GM23338 (cell line): ENCODE measurements at regions not wholly inside any gene's neighbourhood (a gene's known extent, or its start where the extent isn't known, plus 50 kb on each side); places are given as distances from the start of the nearest gene placed in this dataset.

ENCODE experiments used
- ATAC-seq: fragments of 200-7000 bp; cut with Tn5 transposase; 3 replicates; pipeline ENCODE4 v1.9.1; 2020
- DNase-seq: peaks from one replicate; pipeline ENCODE4 v3.0.0-alpha.2; 2015; ENCODE audit warnings: low spot score
- H2AFZ ChIP-seq: fragments of 200-600 bp; sonication (generic); 2 replicates; pipeline ENCODE4 v1.8.0; 2016; ENCODE audit warnings: antibody characterized with exemption, mild to moderate bottlenecking, moderate library complexity
- H3F3A ChIP-seq: fragments of 200-600 bp; sonication (generic); replicated peaks from 2 replicates; pipeline ENCODE4 v1.8.0; 2017; ENCODE audit warnings: antibody characterized with exemption, mixed run types, low read depth
- H3K27ac ChIP-seq: fragments of 200-600 bp; sonication (generic); 2 replicates; pipeline ENCODE4 v1.6.1; 2016; ENCODE audit warnings: low read depth
- H3K27me3 ChIP-seq: fragments of 200-600 bp; sonication (generic); 2 replicates; pipeline ENCODE4 v1.8.0; 2016; ENCODE audit warnings: mild to moderate bottlenecking, mixed run types, moderate library complexity; ENCODE audit not compliant: insufficient read depth
- H3K36me3 ChIP-seq: fragments of 200-600 bp; sonication (generic); 2 replicates; pipeline ENCODE4 v1.8.0; 2016; ENCODE audit warnings: mild to moderate bottlenecking; ENCODE audit not compliant: insufficient read depth
- H3K4me1 ChIP-seq: fragments of 200-600 bp; sonication (generic); 2 replicates; pipeline ENCODE4 v1.8.0; 2016; ENCODE audit warnings: mild to moderate bottlenecking, moderate library complexity; ENCODE audit not compliant: insufficient read depth
- H3K4me2 ChIP-seq: fragments of 200-600 bp; sonication (generic); 2 replicates; pipeline ENCODE4 v1.7.1; 2017; ENCODE audit warnings: mixed run types
- H3K4me3 ChIP-seq: fragments of 200-600 bp; sonication (generic); 2 replicates; pipeline ENCODE4 v1.6.1; 2016; ENCODE audit warnings: mixed run types
- H3K79me2 ChIP-seq: fragments of 200-600 bp; sonication (generic); replicated peaks from 2 replicates; pipeline ENCODE4 v1.8.0; 2017; ENCODE audit warnings: mild to moderate bottlenecking; ENCODE audit not compliant: insufficient read depth
- H3K9me2 ChIP-seq: fragments of 200-600 bp; sonication (generic); 2 replicates; pipeline ENCODE4 v1.8.0; 2017; ENCODE audit not compliant: insufficient read depth
- H4K20me1 ChIP-seq: fragments of 200-600 bp; sonication (generic); replicated peaks from 2 replicates; pipeline ENCODE4 v1.8.0; 2017; ENCODE audit warnings: mild to moderate bottlenecking; ENCODE audit not compliant: insufficient read depth
- H3K27ac Mint-ChIP-seq: 2 replicates; pipeline ENCODE4 v1.8.0; 2020; ENCODE audit warnings: inconsistent platforms, mild to moderate bottlenecking, moderate library complexity, mixed read lengths
- H3K27me3 Mint-ChIP-seq: 3 replicates; pipeline ENCODE4 v1.8.0; 2022; ENCODE audit warnings: low read depth, mild to moderate bottlenecking, moderate library complexity, mixed read lengths, inconsistent platforms; ENCODE audit not compliant: insufficient read depth, poor library complexity
- H3K36me3 Mint-ChIP-seq: 3 replicates; pipeline ENCODE4 v1.8.0; 2021; ENCODE audit warnings: low read depth, mild to moderate bottlenecking, inconsistent platforms, moderate library complexity, mixed read lengths
- H3K4me1 Mint-ChIP-seq: 3 replicates; pipeline ENCODE4 v1.8.0; 2020; ENCODE audit warnings: mild to moderate bottlenecking, inconsistent platforms, mixed read lengths
- H3K4me3 Mint-ChIP-seq: 3 replicates; pipeline ENCODE4 v1.8.0; 2021; ENCODE audit warnings: moderate library complexity, mild to moderate bottlenecking, inconsistent platforms, mixed read lengths
- H3K9me3 Mint-ChIP-seq: 3 replicates; pipeline ENCODE4 v1.8.0; 2020; ENCODE audit warnings: moderate library complexity, mild to moderate bottlenecking, inconsistent platforms, mixed read lengths
- CREB1 ChIP-seq: fragments of 250-450 bp; sonication (Bioruptor Pico); IDR thresholded peaks from 2 replicates; pipeline ENCODE4 v1.5.0; 2020; ENCODE audit warnings: low read depth, mild to moderate bottlenecking, moderate library complexity
- EZH2 ChIP-seq: fragments of 200-600 bp; sonication (generic); IDR thresholded peaks from one replicate; pipeline ENCODE4 v1.8.0; 2017; ENCODE audit warnings: antibody characterized with exemption, mild to moderate bottlenecking, low read depth; ENCODE audit not compliant: unreplicated experiment
- EZH2phosphoT487 ChIP-seq: fragments of 200-600 bp; sonication (generic); IDR thresholded peaks from one replicate; pipeline ENCODE4 v1.8.1; 2018; ENCODE audit warnings: antibody characterized with exemption; ENCODE audit not compliant: unreplicated experiment
- JUNB ChIP-seq: IDR thresholded peaks from one replicate; pipeline ENCODE4 v1.6.1; 2016; ENCODE audit warnings: antibody characterized with exemption; ENCODE audit not compliant: unreplicated experiment
- NANOG ChIP-seq: IDR thresholded peaks from 2 replicates; pipeline ENCODE4 v1.6.1; 2016; ENCODE audit warnings: antibody characterized with exemption, borderline replicate concordance
- ZNF114 ChIP-seq: fragments of 250-450 bp; sonication (Bioruptor Pico); IDR thresholded peaks from 2 replicates; pipeline ENCODE4 v1.5.0; 2020; ENCODE audit warnings: mild to moderate bottlenecking, moderate library complexity
- TF ChIP-seq, protein P1 (sequence below): IDR thresholded peaks from one replicate; pipeline ENCODE4 v1.6.1; 2018; ENCODE audit warnings: antibody characterized with exemption; ENCODE audit not compliant: unreplicated experiment
- TF ChIP-seq, protein P2 (sequence below): IDR thresholded peaks from 2 replicates; pipeline ENCODE4 v1.6.1; 2016; ENCODE audit warnings: antibody characterized with exemption
- TF ChIP-seq, protein P3 (sequence below), 2 experiments: fragments of 200-600 bp in 1 of 2; sonication (generic) in 1 of 2; conservative IDR thresholded peaks; 2 replicates each; pipeline versions ENCODE4 v1.5.1 to v1.6.1; 2016 to 2017; ENCODE audit warnings: antibody characterized with exemption in 2 of 2, low read depth in 2 of 2, mild to moderate bottlenecking in 2 of 2, moderate library complexity in 1 of 2

DNA sequence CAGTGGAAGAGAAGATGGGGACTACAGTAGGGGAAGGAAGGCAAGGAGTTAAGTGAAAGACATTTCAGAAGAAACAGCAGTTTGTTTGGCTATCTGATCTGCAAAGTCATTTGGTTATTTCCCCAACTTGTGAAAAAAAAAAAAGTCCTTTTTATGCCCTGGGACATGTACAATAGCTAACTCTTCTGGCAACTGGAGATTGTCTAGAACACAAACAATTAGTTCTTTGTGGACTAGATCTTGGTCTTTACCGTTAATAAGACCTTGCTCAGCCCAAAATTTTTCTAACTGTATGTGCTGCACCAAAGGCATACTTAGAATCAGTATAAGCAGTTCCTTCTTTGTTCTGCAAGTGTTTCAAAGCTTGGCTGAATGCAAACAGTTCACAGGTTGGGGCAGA is 103.5 kb upstream of the NECTIN3 start:
- Histone ChIP-seq H3K4me3 (no peak overlapping the region), H3K27ac (no peak overlapping the region)
- no peak overlapping the region for H3K4me3 Mint-ChIP-seq

DNA sequence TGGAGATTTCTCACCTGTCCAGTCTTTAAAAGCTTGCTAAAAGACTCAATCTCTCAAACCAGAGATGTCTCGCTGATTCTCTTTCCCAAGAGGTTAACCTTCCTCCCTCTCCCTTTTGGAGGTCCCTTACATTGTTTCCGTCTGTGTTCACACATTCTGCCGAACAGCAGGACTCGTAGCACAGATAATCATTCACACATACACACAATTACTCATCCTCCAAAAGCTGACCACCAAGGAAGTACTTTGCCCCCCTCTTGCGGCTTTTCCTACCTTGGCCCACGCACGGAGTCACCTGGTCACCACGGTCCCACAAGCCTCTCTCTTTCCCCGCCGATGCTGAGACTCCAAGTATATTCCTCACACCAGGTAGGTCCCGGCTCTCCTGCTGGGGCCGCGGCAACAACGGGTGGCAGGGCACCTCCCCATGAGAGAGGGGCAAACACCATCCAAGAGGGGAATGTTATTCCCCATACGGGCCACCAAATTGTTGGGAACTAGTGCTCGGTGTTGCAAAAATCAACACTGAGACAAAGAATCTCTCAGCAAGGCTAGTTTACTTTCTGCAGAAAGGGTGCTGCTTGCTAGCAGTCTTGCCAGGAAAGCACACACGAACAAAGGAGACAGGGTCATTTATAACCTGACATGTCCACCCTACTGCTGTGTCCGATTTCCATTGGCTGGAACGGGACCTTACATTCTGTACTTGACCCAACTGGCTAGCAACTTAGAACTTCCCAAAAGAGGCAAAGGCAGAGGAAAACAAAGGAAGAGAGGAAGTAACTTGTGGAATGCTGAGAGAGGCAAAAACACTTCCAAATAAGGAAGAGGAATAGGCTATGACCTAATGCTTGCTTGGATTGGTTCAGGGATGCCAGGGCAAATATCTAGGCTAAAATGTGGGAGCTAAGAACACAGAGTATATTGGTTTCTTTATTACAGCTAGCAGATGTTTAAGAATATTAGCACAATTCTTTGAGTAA is 102.1 kb upstream of the NECTIN3 start:
- Histone ChIP-seq H4K20me1 (no peaks in the 10 kb centered on the region), H3K27me3 (no peaks in the 10 kb centered on the region), H3K4me1 (no peaks in the 10 kb centered on the region), H3K79me2 (no peaks in the 10 kb centered on the region), H3K27ac (no peak overlapping the region), H3K9me2 (peaks cover 19% of the 10 kb centered on the region), H3K4me3 (no peak overlapping the region), H3K36me3 (no peaks in the 10 kb centered on the region), H3K4me2 (no peak overlapping the region), H3F3A (no peaks in the 10 kb centered on the region), H2AFZ (no peak overlapping the region)
- DNase-seq = no peak
- peaks cover 3% of the 10 kb centered on the region for H3K27me3 Mint-ChIP-seq
- no peak overlapping the region for H3K27ac Mint-ChIP-seq
- ATAC-seq = no peak
- H3K4me1 Mint-ChIP-seq = no peaks in the 10 kb centered on the region
- no peak for TF ChIP-seq JUNB
- TF ChIP-seq, protein P1, sequence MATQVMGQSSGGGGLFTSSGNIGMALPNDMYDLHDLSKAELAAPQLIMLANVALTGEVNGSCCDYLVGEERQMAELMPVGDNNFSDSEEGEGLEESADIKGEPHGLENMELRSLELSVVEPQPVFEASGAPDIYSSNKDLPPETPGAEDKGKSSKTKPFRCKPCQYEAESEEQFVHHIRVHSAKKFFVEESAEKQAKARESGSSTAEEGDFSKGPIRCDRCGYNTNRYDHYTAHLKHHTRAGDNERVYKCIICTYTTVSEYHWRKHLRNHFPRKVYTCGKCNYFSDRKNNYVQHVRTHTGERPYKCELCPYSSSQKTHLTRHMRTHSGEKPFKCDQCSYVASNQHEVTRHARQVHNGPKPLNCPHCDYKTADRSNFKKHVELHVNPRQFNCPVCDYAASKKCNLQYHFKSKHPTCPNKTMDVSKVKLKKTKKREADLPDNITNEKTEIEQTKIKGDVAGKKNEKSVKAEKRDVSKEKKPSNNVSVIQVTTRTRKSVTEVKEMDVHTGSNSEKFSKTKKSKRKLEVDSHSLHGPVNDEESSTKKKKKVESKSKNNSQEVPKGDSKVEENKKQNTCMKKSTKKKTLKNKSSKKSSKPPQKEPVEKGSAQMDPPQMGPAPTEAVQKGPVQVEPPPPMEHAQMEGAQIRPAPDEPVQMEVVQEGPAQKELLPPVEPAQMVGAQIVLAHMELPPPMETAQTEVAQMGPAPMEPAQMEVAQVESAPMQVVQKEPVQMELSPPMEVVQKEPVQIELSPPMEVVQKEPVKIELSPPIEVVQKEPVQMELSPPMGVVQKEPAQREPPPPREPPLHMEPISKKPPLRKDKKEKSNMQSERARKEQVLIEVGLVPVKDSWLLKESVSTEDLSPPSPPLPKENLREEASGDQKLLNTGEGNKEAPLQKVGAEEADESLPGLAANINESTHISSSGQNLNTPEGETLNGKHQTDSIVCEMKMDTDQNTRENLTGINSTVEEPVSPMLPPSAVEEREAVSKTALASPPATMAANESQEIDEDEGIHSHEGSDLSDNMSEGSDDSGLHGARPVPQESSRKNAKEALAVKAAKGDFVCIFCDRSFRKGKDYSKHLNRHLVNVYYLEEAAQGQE = no peak
- TF ChIP-seq, protein P2, sequence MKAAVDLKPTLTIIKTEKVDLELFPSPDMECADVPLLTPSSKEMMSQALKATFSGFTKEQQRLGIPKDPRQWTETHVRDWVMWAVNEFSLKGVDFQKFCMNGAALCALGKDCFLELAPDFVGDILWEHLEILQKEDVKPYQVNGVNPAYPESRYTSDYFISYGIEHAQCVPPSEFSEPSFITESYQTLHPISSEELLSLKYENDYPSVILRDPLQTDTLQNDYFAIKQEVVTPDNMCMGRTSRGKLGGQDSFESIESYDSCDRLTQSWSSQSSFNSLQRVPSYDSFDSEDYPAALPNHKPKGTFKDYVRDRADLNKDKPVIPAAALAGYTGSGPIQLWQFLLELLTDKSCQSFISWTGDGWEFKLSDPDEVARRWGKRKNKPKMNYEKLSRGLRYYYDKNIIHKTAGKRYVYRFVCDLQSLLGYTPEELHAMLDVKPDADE = no peak
- no peak for TF ChIP-seq NANOG
- TF ChIP-seq, protein P3, sequence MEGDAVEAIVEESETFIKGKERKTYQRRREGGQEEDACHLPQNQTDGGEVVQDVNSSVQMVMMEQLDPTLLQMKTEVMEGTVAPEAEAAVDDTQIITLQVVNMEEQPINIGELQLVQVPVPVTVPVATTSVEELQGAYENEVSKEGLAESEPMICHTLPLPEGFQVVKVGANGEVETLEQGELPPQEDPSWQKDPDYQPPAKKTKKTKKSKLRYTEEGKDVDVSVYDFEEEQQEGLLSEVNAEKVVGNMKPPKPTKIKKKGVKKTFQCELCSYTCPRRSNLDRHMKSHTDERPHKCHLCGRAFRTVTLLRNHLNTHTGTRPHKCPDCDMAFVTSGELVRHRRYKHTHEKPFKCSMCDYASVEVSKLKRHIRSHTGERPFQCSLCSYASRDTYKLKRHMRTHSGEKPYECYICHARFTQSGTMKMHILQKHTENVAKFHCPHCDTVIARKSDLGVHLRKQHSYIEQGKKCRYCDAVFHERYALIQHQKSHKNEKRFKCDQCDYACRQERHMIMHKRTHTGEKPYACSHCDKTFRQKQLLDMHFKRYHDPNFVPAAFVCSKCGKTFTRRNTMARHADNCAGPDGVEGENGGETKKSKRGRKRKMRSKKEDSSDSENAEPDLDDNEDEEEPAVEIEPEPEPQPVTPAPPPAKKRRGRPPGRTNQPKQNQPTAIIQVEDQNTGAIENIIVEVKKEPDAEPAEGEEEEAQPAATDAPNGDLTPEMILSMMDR (conservative IDR thresholded peaks at IDR 0.05; ENCODE audit: low read depth in 2 of 2) = no peak
- TF ChIP-seq CREB1 = no peak
- TF ChIP-seq ZNF114 (CRISPR knock-in tag) = no peak
- H3K4me3 Mint-ChIP-seq = no peak overlapping the region
- peaks cover 52% of the 10 kb centered on the region for H3K36me3 Mint-ChIP-seq
- H3K9me3 Mint-ChIP-seq = peaks cover 50% of the 10 kb centered on the region

More for the DNA sequence above, 103.5 kb upstream of the NECTIN3 start:
- Mint-ChIP-seq H3K4me1 (no peaks in the 10 kb centered on the region), H3K27me3 (peaks cover 3% of the 10 kb centered on the region), H3K36me3 (peaks cover 62% of the 10 kb centered on the region), H3K27ac (no peak overlapping the region), H3K9me3 (peaks cover 60% of the 10 kb centered on the region)
- ATAC-seq = no peak
- no peaks in the 10 kb centered on the region for H3K4me1 ChIP-seq
- H2AFZ ChIP-seq = no peak overlapping the region
- TF ChIP-seq EZH2phosphoT487 (no peak), JUNB (no peak), EZH2 (no peak)
- no peaks in the 10 kb centered on the region for H3F3A ChIP-seq
- peaks cover 19% of the 10 kb centered on the region for H3K9me2 ChIP-seq
- no peaks in the 10 kb centered on the region for H3K79me2 ChIP-seq
- H3K4me2 ChIP-seq = no peak overlapping the region
- H3K36me3 ChIP-seq = no peaks in the 10 kb centered on the region
- DNase-seq = no peak
- H4K20me1 ChIP-seq = no peaks in the 10 kb centered on the region
- H3K27me3 ChIP-seq = no peaks in the 10 kb centered on the region
